HG02642 (cell line): ENCODE measurements at regions not wholly inside any gene's neighbourhood (a gene's known extent, or its start where the extent isn't known, plus 50 kb on each side); places are given as distances from the start of the nearest gene placed in this dataset.
"Not testable (repeated sequence)": the region's sequence is repeated elsewhere in the genome, so short reads cannot be mapped to it uniquely, and the experiment has no call there.

Experiments used
- ATAC-seq: cut with Tn5 transposase; IDR thresholded peaks from one replicate; pipeline ENCODE4 v1.9.1; 2021; ENCODE audit warnings: mild to moderate bottlenecking; ENCODE audit not compliant: unreplicated experiment, poor library complexity

GRCh38 chr21:23099185-23099584 is 2101.0 kb downstream of the NCAM2 start:
- ATAC-seq = no peak

GRCh38 chr21:23101111-23101510 is 2102.9 kb downstream of the NCAM2 start:
- no peak for ATAC-seq

GRCh38 chr21:23108533-23108932 is 2110.3 kb downstream of the NCAM2 start:
- ATAC-seq = no peak

GRCh38 chr21:23111070-23111600 is 2112.9 kb downstream of the NCAM2 start:
- ATAC-seq = no peak

- no peak for ATAC-seq
These were observed 2121.3 kb downstream of the NCAM2 start for GRCh38 chr21:23119491-23119890.

GRCh38 chr21:23127973-23128372 is 2129.8 kb downstream of the NCAM2 start:
- ATAC-seq = no peak

- ATAC-seq = no peak
These were observed 2132.1 kb downstream of the NCAM2 start for GRCh38 chr21:23130308-23130707.

- no peak for ATAC-seq
These were observed 2133.0 kb downstream of the NCAM2 start for GRCh38 chr21:23131177-23131576.

- ATAC-seq = no peak
These were observed 2140.6 kb downstream of the NCAM2 start for GRCh38 chr21:23138797-23139196.

- ATAC-seq = no peak
These were observed 2153.9 kb downstream of the NCAM2 start for GRCh38 chr21:23152130-23152529.

- ATAC-seq = not testable (repeated sequence)
These were observed 2155.6 kb downstream of the NCAM2 start for GRCh38 chr21:23153842-23154241.

GRCh38 chr21:23155281-23155680 is 2157.1 kb downstream of the NCAM2 start:
- ATAC-seq = no peak

GRCh38 chr21:23160914-23161313 is 2162.7 kb downstream of the NCAM2 start:
- ATAC-seq = no peak

- ATAC-seq = no peak
These were observed 2164.2 kb downstream of the NCAM2 start for GRCh38 chr21:23162198-23162946.
